ENCODE measurements at regions not wholly inside any gene's neighbourhood (a gene's known extent, or its start where the extent isn't known, plus 50 kb on each side); places are given as distances from the start of the nearest gene placed in this dataset.

DNA sequence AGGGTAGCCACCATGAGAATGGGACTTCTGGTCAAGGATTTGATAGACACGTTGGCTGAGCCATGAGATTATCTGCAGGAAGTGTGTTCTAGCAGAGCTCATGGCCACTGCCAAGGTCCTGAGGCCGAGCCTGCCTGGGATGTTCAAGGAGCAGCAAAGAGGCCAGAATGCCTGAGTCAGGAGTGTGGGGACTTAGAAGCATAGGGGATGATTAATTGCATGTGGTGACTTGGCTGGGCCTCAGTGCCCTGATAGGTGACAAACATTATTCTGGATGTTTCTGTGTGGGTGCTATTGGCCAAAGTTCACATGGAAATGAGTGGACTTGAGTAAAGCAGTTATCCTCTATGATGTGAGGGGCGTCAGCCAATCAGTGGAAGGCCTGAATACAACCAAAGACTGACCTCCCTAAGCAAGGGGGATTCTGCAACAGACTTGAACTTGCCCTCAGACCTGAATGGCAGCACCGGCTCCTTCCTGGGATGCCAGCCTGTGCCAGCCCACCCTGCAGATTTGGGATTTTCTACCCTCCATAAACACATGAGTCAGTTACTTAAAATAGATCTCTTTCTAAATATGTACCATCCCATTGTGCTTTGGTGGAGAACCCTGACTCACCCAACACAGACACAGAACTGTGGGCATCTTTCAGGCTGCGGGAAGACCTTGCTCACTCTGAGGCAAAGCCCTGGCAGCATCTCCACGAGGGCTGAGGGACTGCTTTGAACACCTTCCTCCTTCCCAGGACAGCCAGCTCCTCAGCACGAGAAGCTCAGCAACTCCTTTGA lies 363.9 kb upstream of the MGMT start:
- DNase-seq, result no peak

DNA sequence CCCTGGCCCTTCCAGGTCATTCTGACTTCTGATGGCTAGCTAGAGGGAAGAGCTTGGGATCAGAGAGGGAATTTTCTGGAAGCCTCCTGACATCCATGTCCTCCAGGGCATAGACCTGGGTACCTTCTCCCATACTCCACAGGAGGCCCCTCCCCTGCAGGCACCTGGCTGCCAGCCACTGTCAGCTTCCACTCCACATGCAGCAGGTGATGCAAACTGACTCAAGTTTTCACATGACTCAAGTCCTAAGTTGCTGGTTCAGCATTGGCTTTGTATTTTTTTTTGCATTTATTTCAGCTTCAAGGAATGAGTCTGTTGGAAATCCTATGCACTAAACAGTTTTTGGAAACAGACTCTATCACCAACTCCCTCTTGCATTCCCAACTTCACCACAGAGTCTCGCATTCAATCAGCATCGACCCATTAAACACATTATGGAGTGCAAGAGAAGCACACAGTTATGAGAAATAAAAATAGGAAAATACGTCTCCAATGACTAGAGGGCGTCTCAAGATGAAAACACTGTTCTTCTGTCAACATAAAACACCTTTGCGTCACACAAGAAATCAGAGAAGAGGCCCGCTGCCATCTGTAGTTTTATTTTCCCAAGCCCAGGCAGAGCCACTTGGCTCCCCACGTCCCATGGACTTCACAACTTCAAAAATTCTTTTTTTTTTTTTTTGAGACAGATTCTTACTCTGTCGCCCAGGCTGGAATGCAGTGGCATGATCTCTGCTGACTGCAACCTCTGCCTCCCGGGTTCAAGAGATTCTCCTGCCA lies 362.6 kb upstream of the MGMT start:
- no peak for DNase-seq

DNA sequence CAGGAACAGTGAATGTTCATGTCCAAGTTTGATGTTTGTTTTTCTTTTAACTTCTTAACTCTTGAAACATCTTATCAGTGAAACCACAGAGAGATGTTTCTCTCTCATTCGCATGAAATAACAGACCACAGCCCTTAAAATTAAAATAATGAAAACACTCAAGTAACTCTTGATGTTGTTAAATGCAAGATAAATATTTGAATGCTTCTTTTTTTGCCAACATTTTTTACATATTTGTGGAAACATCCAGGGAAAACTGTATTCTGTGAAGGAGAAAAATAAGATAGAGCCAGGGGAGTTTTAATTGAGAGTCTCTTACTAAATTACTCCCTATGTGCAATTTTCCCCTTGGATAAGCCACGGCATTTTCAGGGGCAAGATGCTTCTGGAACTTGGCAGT lies 361.8 kb upstream of the MGMT start:
- DNase-seq, result no peak

DNA sequence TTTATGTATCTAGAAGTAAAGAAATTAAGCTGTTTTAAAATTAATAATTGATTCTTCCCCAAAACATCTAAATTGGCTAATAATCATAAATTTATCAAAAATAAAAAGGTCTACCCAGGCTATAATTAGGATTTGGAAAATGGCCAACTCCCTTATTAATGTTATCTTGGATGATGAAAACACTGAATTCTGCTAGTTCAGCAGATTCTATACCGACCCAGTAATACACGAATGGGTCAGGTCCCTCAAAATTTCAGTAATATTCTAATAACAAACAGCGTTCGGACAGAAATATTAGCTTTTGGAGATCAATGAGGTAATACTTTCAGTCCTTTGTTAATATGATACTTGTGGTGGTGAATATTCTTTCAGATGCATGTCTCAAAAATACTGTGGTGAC lies 360.7 kb upstream of the MGMT start:
- no peak for DNase-seq

DNA sequence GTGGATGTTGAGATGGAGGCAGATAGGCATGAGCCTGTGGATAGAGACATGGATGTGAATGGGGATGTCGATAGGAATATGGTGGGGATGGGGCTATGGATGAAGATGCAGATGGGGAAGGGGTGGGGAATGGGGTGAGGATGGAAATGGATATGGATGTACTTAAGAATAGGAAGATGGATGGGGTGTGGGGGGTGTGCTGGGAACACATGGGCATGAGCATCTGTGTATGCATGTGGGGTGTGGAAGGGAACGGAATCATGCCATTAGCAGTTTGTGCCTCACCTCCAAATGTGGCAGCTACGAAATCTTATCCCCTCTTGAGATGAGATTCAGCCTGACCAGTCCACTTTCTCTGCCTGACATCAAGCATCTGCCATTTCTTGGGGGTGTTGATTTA lies 359.5 kb upstream of the MGMT start:
- DNase-seq, result no peak

DNA sequence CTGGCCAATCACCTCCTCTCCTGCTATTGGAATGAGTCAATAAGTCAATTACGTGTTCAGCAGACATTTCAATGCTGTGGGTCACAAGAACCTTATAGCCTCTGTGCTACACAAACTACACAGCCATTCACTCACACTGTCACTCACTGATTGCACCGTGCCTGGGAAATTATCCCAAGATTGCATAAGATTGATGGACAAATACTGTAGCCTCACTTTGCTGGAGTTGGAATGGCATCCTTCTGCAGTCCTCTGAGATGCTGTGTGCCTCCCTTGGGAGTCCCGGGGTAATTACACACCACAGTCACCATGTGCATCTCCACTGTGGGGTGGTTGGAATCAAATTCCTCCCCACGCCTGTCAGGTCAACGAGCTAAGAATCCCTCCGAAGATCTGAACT lies 358.7 kb upstream of the MGMT start:
- no peak for DNase-seq

DNA sequence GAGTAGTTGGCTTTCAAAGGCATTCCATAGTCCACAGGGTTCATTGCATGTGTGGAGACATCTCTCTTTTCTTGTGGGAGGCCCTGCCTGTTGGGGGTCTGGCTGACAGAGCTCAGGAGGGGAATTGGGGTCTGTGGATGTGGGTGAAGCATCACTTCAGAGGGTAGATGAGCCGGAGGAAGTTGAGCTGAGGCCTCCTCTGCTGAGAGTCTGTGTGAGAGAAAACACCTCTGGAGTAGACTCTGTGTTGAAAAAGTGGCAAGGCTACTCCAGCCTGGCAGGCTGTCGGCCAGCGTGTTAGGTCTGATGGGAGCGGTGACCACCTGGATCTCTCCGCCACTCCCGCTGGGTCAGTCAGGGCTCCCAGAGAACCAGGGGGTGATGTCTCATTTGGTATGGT lies 358.0 kb upstream of the MGMT start:
- DNase-seq, result no peak

DNA sequence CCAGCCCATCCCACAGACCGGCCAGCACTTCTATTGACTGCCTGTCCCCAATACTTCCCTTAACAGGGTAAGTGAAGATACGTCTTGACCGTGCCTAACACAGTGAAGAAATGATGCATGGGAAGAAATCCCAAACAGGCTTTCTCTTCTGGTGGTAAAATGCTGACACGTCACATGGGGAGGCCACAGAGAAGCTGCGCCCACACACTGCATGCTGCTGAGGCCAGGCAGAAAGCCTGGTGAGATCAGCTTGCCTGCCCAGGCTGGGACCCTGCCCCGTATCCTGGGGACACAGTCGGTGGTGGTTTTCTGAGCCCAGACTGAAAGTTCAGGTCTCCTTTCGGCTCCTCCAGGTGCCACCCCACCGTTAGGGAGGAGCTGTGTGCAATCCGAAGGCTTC lies 356.3 kb upstream of the MGMT start:
- no peak for DNase-seq

DNA sequence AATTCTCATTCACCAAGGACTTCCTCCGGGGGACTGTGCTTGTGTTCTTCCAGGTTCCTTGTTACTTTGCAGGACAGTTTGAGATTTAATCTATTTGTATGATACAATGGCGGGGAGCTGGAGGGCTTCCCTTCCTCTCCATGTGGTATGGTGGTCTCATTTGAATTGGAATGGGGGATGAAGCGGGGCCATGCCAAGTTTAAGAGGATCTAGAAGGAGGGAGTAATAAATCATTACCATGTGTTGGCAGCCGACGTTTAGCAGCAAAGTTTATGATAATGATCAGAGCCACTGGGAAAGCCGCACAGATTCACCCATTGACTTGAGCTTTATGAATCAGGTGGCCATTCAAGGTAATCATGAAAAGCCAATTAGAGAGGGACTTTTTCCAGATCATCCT lies 355.1 kb upstream of the MGMT start:
- DNase-seq, result no peak

DNA sequence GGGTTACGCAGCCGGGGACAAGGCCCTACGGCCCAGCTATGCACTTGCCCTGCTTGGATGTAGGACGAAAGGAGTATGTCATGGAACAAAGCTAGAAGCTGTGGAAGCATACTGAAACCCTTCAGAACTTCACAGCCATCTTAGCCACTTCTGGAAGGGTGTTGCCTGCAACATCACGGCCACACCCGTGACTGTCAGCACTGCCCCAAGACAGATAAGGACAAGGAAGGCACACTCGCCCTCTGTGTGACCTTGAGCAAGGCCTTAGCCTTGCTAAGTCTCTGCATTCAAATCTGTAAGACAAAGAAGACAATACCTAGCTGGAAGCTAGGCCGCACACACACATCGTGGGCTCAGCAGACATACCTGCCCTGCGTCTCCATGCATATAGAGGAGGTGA lies 352.5 kb upstream of the MGMT start:
- no peak for DNase-seq

DNA sequence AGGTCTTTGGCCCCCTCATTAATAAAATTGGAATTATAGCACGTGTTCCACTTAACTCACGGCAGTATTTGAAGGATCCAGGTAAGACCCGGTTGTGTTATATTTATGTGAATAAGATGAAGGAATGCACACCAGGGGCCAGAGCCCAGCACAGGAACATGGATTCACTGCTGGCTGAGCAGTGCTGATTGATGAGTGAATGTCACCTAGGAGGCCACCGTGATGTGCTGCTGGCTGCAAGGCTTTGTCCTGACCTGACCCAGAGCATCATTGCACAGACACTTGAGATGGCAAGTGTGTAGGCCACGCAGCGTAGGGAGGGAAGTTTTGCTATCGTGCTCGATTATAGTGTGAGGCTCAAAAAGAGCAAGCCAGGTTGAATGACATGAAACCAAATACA lies 350.7 kb upstream of the MGMT start:
- DNase-seq, result no peak

DNA sequence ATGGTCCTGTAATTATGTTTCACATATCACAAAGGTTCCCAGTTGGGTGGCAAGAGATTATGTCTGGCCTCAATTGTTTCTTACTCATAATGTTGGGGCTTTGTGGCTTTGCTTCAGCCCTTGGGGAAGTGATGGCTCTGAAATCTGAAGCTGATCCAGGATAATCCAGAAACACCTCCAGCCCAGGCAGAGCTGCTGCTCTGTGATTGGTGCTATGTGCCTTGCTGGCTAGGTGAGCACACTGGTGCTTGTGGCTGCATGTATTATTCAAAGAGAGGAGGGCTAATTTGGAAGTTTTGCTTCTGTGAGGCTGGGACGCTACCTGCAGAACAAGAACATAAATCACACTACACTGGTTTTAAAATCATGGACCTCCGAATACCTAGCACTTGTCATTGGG lies 346.6 kb upstream of the MGMT start:
- DNase-seq, result no peak

DNA sequence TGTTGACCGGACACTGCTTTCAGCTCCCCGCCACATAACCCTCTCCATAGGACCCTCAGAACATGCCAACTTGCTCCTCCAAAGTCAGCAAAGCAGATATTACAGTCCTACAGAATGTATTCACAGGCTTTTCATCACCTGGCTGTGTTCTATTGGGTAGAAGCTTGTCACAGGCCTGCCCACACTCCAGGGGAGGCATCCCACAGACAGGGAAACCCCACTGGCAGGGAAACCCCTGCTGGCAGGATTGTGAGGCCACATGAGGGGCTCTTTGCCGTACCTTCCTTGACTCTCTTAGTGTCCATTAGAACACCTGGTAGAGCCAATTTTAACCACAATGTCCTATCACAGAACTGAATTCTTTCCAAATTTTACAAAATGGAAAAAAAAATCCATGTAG lies 344.2 kb upstream of the MGMT start:
- DNase-seq, result no peak

DNA sequence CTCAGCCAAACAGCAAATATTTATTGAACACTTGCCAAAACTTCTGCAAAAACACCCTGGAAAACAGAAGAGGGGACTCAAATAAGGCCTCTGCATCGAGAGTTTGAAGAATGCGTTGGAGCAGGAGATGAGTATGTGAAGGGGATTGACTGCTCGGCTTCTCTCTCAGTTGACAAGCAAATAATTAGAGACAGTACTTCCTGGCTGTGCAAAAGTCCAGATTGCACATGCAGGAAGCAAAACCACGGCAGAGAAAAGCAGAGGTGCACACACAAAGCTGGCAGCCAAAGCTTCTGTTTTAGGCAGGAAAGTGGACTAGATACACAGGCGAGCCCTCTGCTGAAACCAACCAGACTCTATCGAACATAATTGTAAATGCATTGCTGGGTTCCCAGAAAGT lies 343.6 kb upstream of the MGMT start:
- DNase-seq, result no peak

DNA sequence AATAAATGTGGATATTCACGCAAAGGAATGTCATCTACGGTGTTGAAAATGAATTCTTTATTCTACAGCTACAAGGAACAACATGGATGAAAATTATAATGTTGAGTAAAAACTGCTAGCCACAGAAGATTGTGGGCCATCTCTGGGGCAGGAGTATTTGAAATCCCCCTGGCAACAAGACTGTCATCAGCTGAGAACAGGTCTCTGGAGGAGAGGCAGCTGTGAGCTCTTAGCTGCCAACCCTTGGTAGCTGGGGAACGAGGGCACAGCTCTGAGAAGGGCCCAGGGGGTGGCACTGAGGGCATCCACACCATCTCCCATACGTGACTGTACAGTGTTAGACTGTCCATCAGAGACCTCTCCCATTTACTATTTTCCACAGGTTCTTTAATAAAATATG lies 340.1 kb upstream of the MGMT start:
- DNase-seq, result no peak

DNA sequence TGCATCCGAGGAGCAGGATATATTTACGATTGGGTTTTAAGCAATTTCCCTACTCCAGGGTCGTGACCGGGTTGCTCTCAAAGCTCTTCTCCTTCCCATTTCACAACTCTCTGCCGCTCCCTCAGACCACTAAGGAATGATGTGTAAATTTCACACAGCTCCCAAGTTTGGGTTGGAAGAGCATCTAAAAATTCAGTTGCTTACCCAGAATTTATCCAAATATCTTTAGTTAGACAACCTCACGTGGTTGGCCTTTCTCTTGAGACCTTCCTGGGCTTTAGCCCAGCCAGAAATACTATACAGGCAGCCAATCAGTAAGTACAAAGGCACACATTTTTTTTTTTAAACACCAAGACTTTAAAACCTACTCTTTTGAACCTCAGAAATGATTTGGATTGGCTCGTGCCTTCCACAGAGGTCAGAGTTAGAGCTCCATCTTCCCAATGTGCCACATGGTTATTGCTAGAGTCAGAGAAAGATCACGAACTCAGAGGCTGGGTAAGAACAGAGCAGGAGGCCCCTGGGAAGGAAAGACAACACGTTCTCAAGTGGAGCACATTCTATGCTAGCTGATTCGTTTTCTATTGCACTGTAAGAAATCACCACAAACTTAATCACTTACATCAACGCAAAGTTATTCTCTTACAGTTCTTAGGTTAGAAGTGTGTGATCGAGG lies 335.4 kb upstream of the MGMT start:
- no peak for DNase-seq

DNA sequence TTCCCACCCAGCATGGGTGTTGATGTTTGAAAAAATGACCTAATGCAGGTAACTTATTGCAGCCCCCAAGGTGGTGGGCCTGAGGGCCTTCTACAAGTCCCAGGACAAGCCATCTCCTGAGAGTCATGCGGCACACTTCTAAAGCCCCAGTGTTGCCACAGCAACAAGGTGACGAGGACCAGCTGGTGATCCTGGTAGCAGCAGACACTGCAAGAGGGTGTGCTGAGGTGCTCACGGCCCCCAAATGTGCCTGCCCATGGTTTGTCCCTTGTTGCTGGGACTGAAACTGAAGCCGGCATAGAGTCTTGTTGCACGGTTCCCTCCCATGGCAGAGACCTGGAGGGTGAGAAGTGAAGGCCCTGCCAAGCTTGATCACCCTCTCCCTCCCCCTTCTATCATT lies 333.2 kb upstream of the MGMT start:
- DNase-seq, result no peak

DNA sequence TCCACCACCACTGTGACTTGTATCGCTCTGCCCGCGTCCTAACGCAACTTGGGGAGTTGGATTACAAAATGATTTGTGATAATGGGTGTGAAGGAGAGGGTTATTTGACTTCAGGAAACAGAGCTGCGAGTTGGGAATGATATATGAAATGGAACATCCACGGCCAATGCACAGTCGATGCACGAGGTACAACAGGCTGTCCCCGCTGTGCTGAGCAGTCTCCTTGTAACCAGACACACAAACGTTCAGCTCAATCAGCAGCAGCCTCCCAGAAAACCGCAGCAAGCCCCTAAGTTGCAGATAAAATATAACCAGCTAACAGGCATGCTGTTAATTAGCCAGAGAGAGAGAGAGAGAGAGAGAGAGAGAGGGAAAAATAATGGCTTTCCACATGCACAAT lies 332.7 kb upstream of the MGMT start:
- no peak for DNase-seq

DNA sequence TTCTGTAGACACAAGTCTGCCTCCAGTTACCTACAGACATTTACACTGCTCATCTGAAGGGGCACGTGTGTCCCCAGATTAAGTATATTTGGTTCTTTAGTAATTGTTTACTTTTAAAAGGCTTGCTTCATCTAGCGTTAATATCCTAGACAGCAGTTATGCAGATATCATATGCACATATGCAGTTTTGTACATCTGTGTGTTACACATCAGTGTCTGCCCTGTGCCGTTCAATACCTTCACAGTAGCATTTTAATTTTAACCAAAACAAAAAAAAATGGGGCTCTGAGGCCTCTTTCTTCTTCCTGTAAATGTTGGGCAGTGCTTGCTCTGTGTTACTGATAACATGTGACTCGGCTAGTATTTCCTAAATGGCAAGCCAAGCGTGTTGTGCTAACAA lies 331.4 kb upstream of the MGMT start:
- DNase-seq, result no peak

DNA sequence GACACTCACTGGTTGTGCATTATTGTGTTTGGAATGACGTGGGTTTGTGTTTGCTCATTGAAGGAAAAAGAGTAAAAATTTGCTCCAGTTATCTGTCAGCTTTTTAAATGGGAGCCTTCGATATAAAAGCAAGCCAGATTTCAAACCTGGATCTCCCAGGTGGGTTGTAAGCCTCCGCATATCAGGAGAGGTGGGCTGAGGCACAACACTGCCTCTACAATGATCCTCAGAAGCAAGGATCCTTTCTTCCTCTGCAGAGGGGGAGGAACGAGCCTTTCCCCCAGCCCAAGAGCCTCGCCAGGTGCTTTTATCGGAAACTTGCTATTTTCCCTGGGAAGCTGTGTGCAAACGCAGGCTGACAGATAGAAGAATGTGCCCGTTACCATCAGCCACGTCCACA lies 331.0 kb upstream of the MGMT start:
- DNase-seq, result no peak

DNA sequence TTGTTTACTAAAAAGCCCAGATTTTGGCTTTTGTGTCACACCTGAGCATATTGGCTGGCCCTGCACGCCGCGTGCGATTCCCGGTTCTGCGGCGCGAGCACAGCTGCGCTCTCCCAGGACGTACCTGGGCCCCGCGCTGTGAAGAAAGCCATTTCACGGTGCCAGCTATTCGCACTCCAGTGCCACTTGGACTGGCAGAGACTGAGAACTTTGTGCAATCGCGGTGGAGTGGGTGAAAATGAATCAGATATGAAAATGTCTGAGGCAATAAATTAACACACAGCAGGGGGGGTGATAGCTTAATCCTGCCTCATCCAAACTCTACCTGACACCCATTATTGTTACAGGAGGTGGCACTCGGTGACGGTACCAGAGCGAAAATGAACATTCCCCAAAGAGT lies 330.1 kb upstream of the MGMT start:
- no peak for DNase-seq

DNA sequence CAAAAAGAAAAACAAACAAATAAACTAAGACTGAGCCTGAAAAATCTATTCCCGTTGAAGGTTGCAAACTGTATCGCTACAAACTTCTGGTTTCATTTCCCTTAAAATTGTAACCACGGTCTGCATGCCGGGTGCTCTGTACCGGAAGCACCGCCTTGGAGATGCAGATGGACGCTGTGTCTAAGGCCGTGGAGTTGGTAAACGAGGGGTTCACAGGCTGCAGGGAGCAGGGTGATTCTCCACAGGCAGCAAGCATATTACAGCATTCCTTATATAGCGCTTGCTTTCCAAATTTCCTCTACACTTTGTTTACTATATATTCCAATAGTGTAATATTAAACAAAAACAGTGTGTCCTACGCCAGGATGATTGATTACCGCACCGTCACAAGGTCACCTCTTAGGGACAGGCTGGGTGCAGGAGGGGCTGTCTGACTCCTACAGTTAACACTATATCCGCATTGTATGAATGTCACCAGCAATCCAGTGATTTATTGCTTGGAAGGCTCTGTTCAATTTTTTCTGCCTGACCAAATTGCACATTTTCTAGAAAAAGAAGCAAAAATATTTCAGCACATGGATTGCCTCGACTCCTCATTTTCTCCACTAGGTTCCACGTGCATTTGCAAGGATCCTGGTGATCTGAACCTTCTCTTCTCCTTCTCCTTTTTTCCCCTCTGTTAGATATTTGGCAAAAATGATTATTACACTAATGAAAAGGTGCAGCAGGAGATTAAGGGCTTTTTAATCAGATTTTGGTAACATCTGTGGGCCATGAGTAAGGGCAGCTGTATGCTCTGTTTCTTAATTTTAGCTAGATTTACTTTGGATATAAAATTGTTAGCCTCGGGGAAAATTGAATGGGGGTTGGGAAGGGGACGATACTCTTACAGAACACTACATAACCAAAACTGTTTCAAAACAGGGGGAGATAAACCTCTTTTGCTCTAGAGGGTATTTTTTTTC lies 325.8 kb upstream of the MGMT start:
- DNase-seq, result no peak

DNA sequence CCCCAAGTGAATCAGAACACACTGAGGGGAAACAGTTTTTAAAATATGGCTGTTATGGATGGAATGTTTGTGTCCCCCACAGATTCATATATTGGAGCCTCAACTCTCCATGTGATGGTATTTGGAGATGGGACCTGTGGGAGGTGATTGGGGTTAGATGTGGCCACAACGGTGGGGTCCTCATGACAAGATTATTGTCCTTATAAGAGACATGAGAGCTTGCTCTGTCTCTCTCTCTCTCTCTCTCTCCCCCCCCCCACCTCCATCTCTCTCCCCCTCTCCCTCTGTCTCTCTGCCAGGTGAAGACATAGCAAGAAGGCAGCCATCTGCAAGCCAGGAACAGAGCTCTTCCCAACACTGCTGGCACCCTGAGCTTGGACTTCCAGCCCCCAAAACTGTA lies 315.8 kb upstream of the MGMT start:
- DNase-seq, result no peak
